Adipocyte (in vitro differentiated cells): ENCODE measurements at regions not wholly inside any gene's neighbourhood (a gene's known extent, or its start where the extent isn't known, plus 50 kb on each side); places are given as distances from the start of the nearest gene placed in this dataset.

ENCODE experiments used
- DNase-seq: peaks from one replicate; pipeline ENCODE4 v3.0.0-alpha.2; 2015; ENCODE audit warnings: low read depth
- H3K27me3 ChIP-seq: replicated peaks from 2 replicates; pipeline ENCODE4 v1.7.0; 2013; ENCODE audit warnings: mild to moderate bottlenecking, low read length, moderate library complexity; ENCODE audit not compliant: control insufficient read depth, insufficient read depth
- H3K36me3 ChIP-seq: 2 replicates; pipeline ENCODE4 v1.7.0; 2013; ENCODE audit warnings: low read length, mild to moderate bottlenecking, moderate library complexity; ENCODE audit not compliant: control insufficient read depth, insufficient read depth, severe bottlenecking
- H3K4me1 ChIP-seq: 2 replicates; pipeline ENCODE4 v1.7.0; 2013; ENCODE audit warnings: mild to moderate bottlenecking, low read length, moderate library complexity; ENCODE audit not compliant: control insufficient read depth, insufficient read depth
- H3K4me3 ChIP-seq: 2 replicates; pipeline ENCODE4 v1.7.0; 2013; ENCODE audit warnings: mild to moderate bottlenecking, low read length, moderate library complexity
- H3K9ac ChIP-seq: 2 replicates; pipeline ENCODE4 v1.7.0; 2013; ENCODE audit warnings: mild to moderate bottlenecking, low read length, moderate library complexity
- H3K9me3 ChIP-seq: 2 replicates; pipeline ENCODE4 v1.7.0; 2013; ENCODE audit warnings: mild to moderate bottlenecking, low read length, moderate library complexity; ENCODE audit not compliant: control insufficient read depth

GRCh38 chr1:4916610-4917009, 262.2 kb downstream of the AJAP1 start:
- Histone ChIP-seq H3K9ac (no peak overlapping the region), H3K4me1 (no peaks in the 10 kb centered on the region), H3K9me3 (peaks cover 6% of the 10 kb centered on the region), H3K36me3 (no peaks in the 10 kb centered on the region), H3K27me3 (no peaks in the 10 kb centered on the region), H3K4me3 (no peak overlapping the region)
- DNase-seq = no peak

GRCh38 chr1:4915154-4915553, 260.7 kb downstream of the AJAP1 start:
- no peak for DNase-seq
- H3K9me3 ChIP-seq = peaks cover 6% of the 10 kb centered on the region
- H3K9ac ChIP-seq = no peak overlapping the region
- H3K27me3 ChIP-seq = no peaks in the 10 kb centered on the region
- no peaks in the 10 kb centered on the region for H3K4me1 ChIP-seq
- no peak overlapping the region for H3K4me3 ChIP-seq
- no peaks in the 10 kb centered on the region for H3K36me3 ChIP-seq

- DNase-seq = no peak
- no peak overlapping the region for H3K4me3 ChIP-seq
Observed at GRCh38 chr1:4908486-4908885, 254.1 kb downstream of the AJAP1 start.

GRCh38 chr1:4894566-4894965, 240.2 kb downstream of the AJAP1 start:
- H3K9me3 ChIP-seq = peaks cover 2% of the 10 kb centered on the region
- H3K4me3 ChIP-seq = no peak overlapping the region
- H3K27me3 ChIP-seq = no peaks in the 10 kb centered on the region
- no peaks in the 10 kb centered on the region for H3K36me3 ChIP-seq
- H3K4me1 ChIP-seq = no peaks in the 10 kb centered on the region
- DNase-seq = no peak
- no peak overlapping the region for H3K9ac ChIP-seq

More at GRCh38 chr1:4908486-4908885, 254.1 kb downstream of the AJAP1 start:
- peaks cover 6% of the 10 kb centered on the region for H3K9me3 ChIP-seq
- H3K36me3 ChIP-seq = no peaks in the 10 kb centered on the region
- no peaks in the 10 kb centered on the region for H3K27me3 ChIP-seq
- H3K4me1 ChIP-seq = no peaks in the 10 kb centered on the region
- H3K9ac ChIP-seq = no peak overlapping the region

- no peak overlapping the region for H3K4me3 ChIP-seq
- no peaks in the 10 kb centered on the region for H3K36me3 ChIP-seq
- no peak overlapping the region for H3K9ac ChIP-seq
- peaks cover 17% of the 10 kb centered on the region for H3K9me3 ChIP-seq
- no peak for DNase-seq
- H3K4me1 ChIP-seq = no peaks in the 10 kb centered on the region
- no peaks in the 10 kb centered on the region for H3K27me3 ChIP-seq
Observed at GRCh38 chr1:4880626-4881025, 226.2 kb downstream of the AJAP1 start.

- Histone ChIP-seq H3K9me3 (peaks cover 3% of the 10 kb centered on the region), H3K27me3 (no peaks in the 10 kb centered on the region), H3K4me1 (no peaks in the 10 kb centered on the region), H3K4me3 (no peak overlapping the region), H3K9ac (no peak overlapping the region), H3K36me3 (no peaks in the 10 kb centered on the region)
- DNase-seq = no peak
Observed at GRCh38 chr1:4877426-4877825, 223.0 kb downstream of the AJAP1 start.

GRCh38 chr1:4871373-4871772, 217.0 kb downstream of the AJAP1 start:
- no peak for DNase-seq
- Histone ChIP-seq H3K9me3 (no peaks in the 10 kb centered on the region), H3K4me1 (no peaks in the 10 kb centered on the region), H3K36me3 (no peaks in the 10 kb centered on the region), H3K9ac (no peak overlapping the region), H3K4me3 (no peak overlapping the region), H3K27me3 (no peaks in the 10 kb centered on the region)

- Histone ChIP-seq H3K27me3 (no peaks in the 10 kb centered on the region), H3K4me1 (no peaks in the 10 kb centered on the region), H3K4me3 (no peak overlapping the region), H3K9me3 (no peaks in the 10 kb centered on the region), H3K9ac (no peak overlapping the region), H3K36me3 (no peaks in the 10 kb centered on the region)
- no peak for DNase-seq
Observed at GRCh38 chr1:4868521-4868920, 214.1 kb downstream of the AJAP1 start.

GRCh38 chr1:4856396-4856795, 202.0 kb downstream of the AJAP1 start:
- no peaks in the 10 kb centered on the region for H3K36me3 ChIP-seq
- no peaks in the 10 kb centered on the region for H3K27me3 ChIP-seq
- H3K4me3 ChIP-seq = no peak overlapping the region
- peaks cover 4% of the 10 kb centered on the region for H3K9me3 ChIP-seq
- no peak for DNase-seq
- H3K4me1 ChIP-seq = no peaks in the 10 kb centered on the region
- H3K9ac ChIP-seq = no peak overlapping the region

- Histone ChIP-seq H3K27me3 (no peaks in the 10 kb centered on the region), H3K9ac (no peak overlapping the region), H3K4me1 (no peaks in the 10 kb centered on the region), H3K9me3 (peaks cover 14% of the 10 kb centered on the region), H3K4me3 (no peak overlapping the region), H3K36me3 (no peaks in the 10 kb centered on the region)
- no peak for DNase-seq
Observed at GRCh38 chr1:4854367-4854766, 200.0 kb downstream of the AJAP1 start.

GRCh38 chr1:4853904-4854303, 199.5 kb downstream of the AJAP1 start:
- Histone ChIP-seq H3K9me3 (peaks cover 14% of the 10 kb centered on the region), H3K9ac (no peak overlapping the region), H3K4me3 (no peak overlapping the region), H3K27me3 (no peaks in the 10 kb centered on the region), H3K4me1 (no peaks in the 10 kb centered on the region), H3K36me3 (no peaks in the 10 kb centered on the region)
- DNase-seq = no peak

- Histone ChIP-seq H3K9me3 (peaks cover 17% of the 10 kb centered on the region), H3K4me1 (no peaks in the 10 kb centered on the region), H3K4me3 (no peak overlapping the region), H3K9ac (no peak overlapping the region), H3K27me3 (no peaks in the 10 kb centered on the region), H3K36me3 (no peaks in the 10 kb centered on the region)
- no peak for DNase-seq
Observed at GRCh38 chr1:4851385-4852065, 197.1 kb downstream of the AJAP1 start.
